GM21528 (cell line): ENCODE measurements at regions not wholly inside any gene's neighbourhood (a gene's known extent, or its start where the extent isn't known, plus 50 kb on each side); places are given as distances from the start of the nearest gene placed in this dataset.

Experiments used
- ATAC-seq: cut with Tn5 transposase; IDR thresholded peaks from one replicate; pipeline ENCODE4 v1.9.1; 2021; ENCODE audit warnings: mild to moderate bottlenecking, moderate library complexity; ENCODE audit not compliant: unreplicated experiment, low FRiP score

GRCh38 chr1:80444171-80444570, 1356.6 kb upstream of the ADGRL2 start:
- ATAC-seq: no peak

GRCh38 chr1:80441664-80442063, 1359.1 kb upstream of the ADGRL2 start:
- no peak for ATAC-seq

GRCh38 chr1:80436851-80437250, 1363.9 kb upstream of the ADGRL2 start:
- ATAC-seq: no peak

DNA sequence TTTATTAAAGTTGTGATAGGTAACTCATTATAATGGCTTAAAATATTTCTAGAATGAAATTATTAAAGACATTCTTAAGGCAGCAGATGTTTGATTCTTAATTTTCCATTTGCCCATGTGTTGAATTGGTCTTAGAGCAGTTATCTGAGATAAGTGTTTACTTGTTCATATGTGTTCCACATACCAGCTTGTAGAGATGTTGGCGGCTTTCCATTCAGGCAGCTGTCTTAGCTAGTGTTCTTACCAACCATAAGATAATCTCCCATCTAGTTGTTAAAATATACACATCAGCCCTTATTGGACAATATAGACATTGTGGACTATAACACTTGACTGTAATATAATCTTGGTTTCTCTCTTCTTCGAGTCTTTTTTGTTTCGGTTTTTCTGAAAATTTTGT, 1372.9 kb upstream of the ADGRL2 start:
- ATAC-seq: no peak

DNA sequence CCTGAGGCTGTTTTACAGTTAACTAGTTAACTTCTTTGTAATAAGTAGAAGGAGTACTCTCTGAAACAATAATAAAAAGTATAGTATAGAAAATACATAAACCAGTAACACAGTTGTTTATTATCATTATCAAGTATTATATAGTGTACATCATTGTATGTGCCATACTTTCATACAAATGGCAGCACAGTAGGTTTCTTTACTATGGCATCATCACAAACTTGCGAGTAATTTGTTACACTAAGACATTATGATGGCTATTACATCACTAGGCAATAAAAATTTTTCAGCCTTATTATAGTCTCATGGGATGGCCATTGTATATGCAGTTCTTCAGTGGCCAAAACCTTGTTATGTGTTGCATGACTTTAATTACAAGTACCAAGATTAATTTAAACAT, 1376.5 kb upstream of the ADGRL2 start:
- no peak for ATAC-seq

DNA sequence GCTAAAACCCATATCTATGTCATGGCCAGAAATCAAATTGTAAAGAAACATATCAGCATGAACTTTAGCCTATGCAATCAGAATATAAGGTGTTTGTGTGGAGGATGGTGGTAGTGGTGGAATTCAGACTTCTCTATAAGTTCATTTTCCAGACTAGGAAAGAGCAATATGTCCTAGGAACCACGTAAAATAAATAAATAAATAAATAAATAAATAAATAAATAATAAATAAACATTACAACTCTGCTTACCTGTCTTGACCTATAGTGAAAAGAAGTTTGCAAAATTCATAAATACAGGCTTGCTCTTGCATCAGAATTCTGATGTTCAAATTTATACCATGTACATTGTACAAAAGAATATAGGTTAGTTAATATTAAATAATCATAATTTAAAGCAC, 1382.6 kb upstream of the ADGRL2 start:
- no peak for ATAC-seq

DNA sequence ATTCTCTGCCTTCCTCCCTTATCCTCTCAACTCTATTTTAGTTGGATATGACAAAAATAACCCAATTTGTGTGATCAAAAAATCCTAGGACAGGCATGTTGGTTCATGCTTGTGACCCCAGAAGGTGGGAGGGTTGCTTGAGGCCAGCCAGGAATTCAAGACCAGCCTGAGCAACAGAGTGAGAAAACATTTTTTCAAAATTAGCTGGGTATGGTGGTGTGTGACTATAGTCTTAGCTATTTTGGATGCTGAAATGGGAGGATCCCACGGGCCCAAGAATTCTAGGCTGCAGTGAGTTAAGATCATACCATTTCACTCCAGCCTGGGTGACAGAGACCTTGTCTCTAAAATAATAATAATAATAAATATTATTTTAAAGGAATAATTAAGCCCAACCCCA, 1383.1 kb upstream of the ADGRL2 start:
- ATAC-seq: no peak

DNA sequence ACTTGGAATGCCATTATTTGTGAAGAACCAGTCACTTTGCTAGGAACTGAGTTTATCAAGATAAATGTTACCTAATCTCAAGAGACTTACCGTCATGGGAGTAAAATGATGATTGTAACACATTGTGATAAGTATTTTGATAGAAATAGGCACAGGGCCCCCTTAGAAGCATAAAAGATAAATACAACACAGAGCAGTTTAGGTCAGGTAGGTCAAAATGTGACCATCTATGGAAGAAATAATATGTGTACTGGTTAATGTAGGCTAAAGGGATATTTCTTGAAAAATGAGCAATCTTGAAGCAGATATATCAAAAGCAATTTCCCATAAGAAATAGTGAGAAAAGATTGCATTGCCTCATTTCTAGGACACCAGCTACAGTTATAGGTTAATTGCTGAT, 1386.8 kb upstream of the ADGRL2 start:
- ATAC-seq: no peak

GRCh38 chr1:80410233-80410632, 1390.5 kb upstream of the ADGRL2 start:
- ATAC-seq: no peak

DNA sequence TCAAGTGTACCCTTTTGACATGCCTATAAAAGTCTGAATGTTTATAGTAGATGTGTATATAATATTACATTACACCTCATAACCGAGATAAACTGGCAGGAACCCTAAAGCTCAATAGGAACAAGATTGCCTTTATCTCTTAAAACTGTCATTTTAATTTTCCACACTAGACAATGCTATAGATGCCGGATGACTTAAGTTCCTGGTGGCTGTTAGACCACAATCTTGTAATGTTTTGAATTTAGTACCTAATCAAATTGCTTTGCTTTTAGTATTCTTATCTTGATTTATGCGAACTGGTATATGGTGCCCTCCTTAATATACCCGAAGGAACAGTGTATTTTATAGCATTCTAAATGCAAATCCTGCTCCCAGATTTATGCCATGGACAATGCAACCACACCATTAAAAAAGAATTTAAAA, 1397.0 kb upstream of the ADGRL4 start:
- ATAC-seq: no peak

GRCh38 chr1:80402625-80403024, 1396.1 kb upstream of the ADGRL4 start:
- no peak for ATAC-seq

GRCh38 chr1:80401757-80402156, 1395.2 kb upstream of the ADGRL4 start:
- ATAC-seq: no peak

- ATAC-seq: no peak
Observed at GRCh38 chr1:80392529-80392928, 1386.0 kb upstream of the ADGRL4 start.

DNA sequence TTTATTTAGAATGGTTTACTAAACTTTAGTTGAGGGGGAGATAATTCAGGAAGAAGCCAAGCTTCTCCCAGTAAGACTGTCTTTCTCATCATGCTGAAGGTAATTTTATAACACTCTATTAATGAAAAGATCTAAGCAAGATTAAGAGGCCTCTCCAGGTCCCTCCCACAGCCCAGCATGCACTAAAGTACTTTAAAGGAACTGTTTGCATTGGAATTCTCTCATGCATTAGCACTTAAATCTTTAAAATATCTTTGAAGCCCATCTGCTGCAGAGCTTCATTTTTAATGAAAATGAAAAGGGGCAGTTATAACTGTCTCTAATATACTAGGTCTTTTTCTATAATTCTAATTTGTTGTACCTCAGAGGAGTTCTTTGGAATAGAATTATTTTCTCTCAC, 1379.1 kb upstream of the ADGRL4 start:
- ATAC-seq: no peak

DNA sequence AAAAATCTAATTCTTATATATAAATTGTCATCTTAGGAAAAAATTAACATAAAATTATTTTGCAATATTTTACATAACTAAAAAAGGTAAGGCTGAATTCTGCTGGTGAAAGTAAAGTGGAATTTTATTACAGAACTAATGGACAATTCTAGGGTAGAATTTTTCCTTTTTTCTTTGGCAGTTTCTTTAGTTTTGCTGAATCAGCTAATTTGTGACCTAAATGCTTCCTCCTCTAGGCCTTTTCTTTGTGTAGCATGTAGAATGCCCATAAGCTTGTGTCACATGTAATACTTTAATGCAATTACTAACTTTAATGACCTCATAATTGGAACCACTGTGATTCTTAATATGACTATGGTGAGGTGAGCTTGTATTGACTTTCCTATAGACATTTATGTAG, 1378.4 kb upstream of the ADGRL4 start:
- no peak for ATAC-seq

GRCh38 chr1:80384083-80384830, 1377.7 kb upstream of the ADGRL4 start:
- ATAC-seq: no peak

- ATAC-seq: no peak
Observed at GRCh38 chr1:80375662-80376061, 1369.1 kb upstream of the ADGRL4 start.

- no peak for ATAC-seq
Observed at GRCh38 chr1:80375109-80375508, 1368.6 kb upstream of the ADGRL4 start.

DNA sequence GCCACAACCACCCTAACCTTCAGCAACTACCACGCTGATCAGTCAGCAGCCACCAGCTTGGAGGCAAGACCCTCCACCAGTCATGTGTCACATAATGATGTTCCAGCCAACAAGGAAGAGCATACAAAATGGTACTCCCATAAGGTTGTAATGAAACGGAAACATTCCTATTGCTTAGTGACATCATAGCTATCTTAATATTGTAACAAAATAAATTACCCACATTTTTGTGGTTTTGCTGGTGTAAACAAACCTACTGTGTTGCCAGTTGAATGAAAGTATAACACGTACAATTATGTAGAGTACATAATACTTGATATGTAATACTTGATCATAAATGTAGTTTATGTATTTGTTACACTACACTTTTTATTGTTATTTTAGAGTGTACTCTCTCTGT, 1363.2 kb upstream of the ADGRL4 start:
- no peak for ATAC-seq

DNA sequence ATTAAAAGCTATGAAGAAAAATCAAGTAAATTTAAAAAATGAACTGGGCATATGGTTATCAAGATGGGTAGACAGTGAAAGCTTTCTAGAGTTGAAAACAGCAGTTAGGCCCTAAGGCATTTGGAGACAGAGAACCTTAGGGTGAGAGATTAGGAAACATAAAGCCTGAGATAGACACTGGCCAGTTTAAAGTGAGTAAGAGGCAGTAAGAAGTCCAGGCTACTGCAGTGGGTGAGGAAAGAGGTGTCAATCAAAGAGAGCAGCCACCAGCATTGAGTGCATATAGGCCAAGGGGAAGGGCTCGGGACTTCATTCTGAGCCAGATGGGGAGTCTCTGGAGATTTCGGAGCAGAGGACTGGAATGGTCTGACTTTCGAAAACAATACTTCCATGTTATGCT, 1360.5 kb upstream of the ADGRL4 start:
- ATAC-seq: no peak

DNA sequence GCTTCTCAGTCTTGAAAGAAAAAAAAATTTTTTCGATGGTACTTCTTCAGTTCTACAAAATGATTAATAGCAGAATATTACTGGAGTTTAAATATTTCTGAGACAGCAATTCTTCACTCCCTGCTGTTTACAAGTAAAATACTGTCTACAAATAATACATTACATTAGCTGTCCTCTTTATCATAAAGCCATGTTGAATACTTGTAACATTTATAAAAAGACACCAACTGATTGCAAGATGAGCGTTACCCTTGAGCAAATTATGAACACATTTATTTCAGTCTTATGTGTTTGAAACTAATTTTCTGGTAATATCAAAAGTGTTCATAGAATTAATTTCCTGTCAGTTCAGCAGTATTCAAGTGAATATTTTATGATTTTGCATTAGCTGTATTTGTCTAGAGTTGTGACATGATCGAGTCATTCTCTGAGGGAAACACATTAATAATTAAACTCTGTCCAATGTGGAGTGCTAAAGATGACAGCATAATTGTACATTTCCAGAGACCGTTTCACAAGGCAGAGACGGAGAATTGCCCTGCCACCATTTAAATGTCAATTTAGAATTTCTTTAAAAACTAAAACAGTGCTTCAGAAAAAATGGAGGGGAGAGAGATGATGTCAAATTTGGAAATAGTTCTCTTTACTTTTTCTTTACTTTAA, 1359.0 kb upstream of the ADGRL4 start:
- ATAC-seq: no peak
